Activated T-helper 17 cell treated with anti-CD3 and anti-CD28 coated beads, Interleukin-2, amount 50 U/mL, for 72 hours (primary cell): ENCODE measurements at regions not wholly inside any gene's neighbourhood (a gene's known extent, or its start where the extent isn't known, plus 50 kb on each side); places are given as distances from the start of the nearest gene placed in this dataset.
"Not testable (repeated sequence)": the region's sequence is repeated elsewhere in the genome, so short reads cannot be mapped to it uniquely, and the experiment has no call there.

Experiments
- ATAC-seq: fragments of 150-1000 bp; cut with Tn5 transposase; replicated peaks from 2 replicates; pipeline ENCODE4 v1.10.0; 2021; ENCODE audit warnings: mild to moderate bottlenecking, moderate library complexity
- H3K27ac Mint-ChIP-seq: one replicate; pipeline ENCODE4 v1.8.0; 2022; ENCODE audit warnings: mixed read lengths
- H3K27me3 Mint-ChIP-seq: one replicate; pipeline ENCODE4 v1.8.0; 2022; ENCODE audit warnings: mixed read lengths
- H3K36me3 Mint-ChIP-seq: one replicate; pipeline ENCODE4 v1.8.0; 2022; ENCODE audit warnings: low read depth, mild to moderate bottlenecking, mixed read lengths
- H3K4me1 Mint-ChIP-seq: one replicate; pipeline ENCODE4 v1.8.0; 2022; ENCODE audit warnings: mixed read lengths
- H3K4me3 Mint-ChIP-seq: one replicate; pipeline ENCODE4 v1.8.0; 2022; ENCODE audit warnings: mild to moderate bottlenecking, mixed read lengths
- H3K9me3 Mint-ChIP-seq: one replicate; pipeline ENCODE4 v1.8.0; 2022; ENCODE audit warnings: mixed read lengths

DNA sequence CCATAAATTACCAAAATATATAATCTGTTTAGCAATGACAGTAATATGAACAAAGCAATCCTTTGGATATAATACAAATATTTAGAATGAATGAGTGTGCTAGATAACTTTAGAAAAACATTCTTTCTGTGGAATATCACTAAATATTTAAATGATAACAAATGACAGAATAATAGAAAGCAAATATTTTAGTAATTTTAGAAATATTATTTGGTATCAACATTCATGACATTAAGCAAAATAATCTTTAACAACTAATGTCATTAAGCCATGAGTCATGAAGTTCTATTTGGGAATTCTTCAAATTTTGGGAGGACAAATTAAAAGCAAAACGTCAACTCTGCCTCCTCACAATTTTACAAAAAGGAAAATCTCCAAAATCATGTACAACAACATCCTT is 844.8 kb upstream of the LRRN3 start:
- no peak for ATAC-seq
- H3K36me3 Mint-ChIP-seq: no peaks in the 10 kb centered on the region
- no peaks in the 10 kb centered on the region for H3K27me3 Mint-ChIP-seq
- no peak overlapping the region for H3K27ac Mint-ChIP-seq
- H3K9me3 Mint-ChIP-seq: no peaks in the 10 kb centered on the region
- H3K4me3 Mint-ChIP-seq: no peak overlapping the region
- H3K4me1 Mint-ChIP-seq: no peaks in the 10 kb centered on the region

DNA sequence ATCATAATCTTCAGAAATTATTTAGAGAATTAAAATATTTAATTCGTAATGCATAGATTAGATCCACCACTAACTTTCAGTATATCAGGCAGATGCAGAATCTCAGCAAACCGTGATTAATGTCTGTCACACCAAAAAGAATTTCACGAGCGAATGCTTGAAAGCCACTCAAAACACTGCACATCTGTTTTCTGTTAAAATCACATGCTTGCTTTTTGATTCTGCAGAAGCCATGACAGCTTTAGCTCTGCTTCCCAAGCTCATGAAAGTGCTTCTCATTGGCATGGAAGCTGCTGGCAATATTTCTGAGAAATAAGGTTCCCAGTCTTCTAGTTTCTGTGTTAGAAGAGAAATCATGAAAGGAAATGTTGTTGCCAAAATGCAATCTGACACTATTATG is 837.8 kb upstream of the LRRN3 start:
- Mint-ChIP-seq H3K4me3 (no peak overlapping the region), H3K27ac (no peak overlapping the region), H3K4me1 (no peaks in the 10 kb centered on the region), H3K27me3 (no peaks in the 10 kb centered on the region), H3K36me3 (no peaks in the 10 kb centered on the region), H3K9me3 (no peaks in the 10 kb centered on the region)
- no peak for ATAC-seq

DNA sequence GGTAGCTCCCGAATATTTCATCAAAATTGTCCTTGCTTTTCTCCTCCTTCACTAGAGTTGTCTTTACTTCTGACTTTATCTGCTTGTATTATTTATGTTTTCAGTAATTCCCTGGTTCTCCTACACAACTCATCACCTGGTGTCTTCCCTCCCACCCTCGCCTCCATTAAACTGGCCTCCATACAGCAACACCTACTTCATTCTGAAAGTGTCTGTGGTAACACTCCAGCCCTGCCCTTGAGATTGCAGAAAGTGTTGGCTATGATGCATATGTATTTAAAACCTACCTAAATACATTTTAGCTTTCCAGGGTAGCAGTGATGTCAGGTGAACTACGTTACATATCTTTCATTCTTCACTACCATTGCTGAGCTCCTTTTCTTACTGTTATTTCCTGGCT is 833.3 kb upstream of the LRRN3 start:
- Mint-ChIP-seq H3K27me3 (no peaks in the 10 kb centered on the region), H3K36me3 (no peaks in the 10 kb centered on the region), H3K27ac (no peak overlapping the region), H3K4me3 (no peak overlapping the region), H3K9me3 (no peaks in the 10 kb centered on the region), H3K4me1 (no peaks in the 10 kb centered on the region)
- no peak for ATAC-seq

DNA sequence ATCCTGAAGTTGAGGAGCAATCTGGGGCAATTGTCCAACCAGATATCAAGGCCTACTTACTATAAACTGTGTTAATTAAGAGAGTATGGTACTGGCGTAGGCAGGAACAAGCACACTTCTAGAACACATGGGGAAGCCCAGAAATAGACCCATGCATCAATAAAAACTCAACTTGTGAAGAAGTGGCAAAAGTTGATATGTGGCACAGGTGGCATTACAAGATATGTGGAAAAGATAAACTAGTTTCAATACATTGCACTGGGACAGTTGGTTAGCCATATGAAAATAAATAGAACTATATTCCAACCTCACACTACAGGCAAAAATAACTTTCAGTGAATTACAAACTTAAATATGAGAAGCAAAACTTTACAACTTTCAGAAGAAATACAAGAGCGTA is 828.7 kb upstream of the LRRN3 start:
- H3K4me1 Mint-ChIP-seq: no peaks in the 10 kb centered on the region
- H3K27ac Mint-ChIP-seq: no peak overlapping the region
- no peaks in the 10 kb centered on the region for H3K36me3 Mint-ChIP-seq
- H3K27me3 Mint-ChIP-seq: no peaks in the 10 kb centered on the region
- no peak overlapping the region for H3K4me3 Mint-ChIP-seq
- ATAC-seq: no peak
- H3K9me3 Mint-ChIP-seq: no peaks in the 10 kb centered on the region

DNA sequence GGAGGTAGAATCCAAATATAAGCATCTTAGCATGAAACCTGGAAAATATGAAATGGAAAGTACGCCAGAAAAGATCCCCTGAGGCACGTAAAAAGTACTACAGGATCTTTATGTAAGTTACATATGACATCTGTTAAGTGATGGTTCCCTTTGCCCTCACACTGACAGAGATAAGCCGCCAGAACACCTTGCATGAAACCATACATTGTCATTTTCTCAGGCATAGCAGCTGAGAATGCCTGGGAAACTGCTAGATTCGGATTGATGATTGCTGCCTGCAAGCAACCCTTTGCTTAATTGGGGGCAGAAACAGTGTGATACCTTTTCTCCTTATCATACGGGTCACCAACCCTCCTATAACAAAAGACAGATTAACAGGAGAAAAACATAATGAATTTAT is 826.6 kb upstream of the LRRN3 start:
- H3K27ac Mint-ChIP-seq: no peak overlapping the region
- H3K4me3 Mint-ChIP-seq: no peak overlapping the region
- H3K27me3 Mint-ChIP-seq: no peaks in the 10 kb centered on the region

DNA sequence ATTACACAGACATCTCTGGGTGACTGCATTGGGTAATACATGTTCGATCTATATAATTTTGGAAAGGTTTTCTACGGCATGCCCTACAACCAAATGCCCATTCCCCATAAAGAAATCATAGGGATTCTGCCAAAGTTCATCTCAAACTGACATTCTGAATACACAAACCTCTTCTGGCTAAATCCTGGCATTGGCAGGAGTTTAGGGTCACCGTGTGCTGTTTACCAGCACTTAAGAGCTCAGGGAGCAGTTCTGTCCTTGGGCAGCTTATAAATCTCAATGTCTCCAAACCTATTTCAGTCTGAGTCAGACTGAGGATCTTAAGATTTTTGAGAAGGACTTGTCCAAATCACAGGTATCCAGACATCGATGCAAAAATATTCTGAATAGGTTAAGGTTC is 809.6 kb upstream of the LRRN3 start:
- Mint-ChIP-seq H3K4me1 (no peaks in the 10 kb centered on the region), H3K4me3 (no peak overlapping the region), H3K36me3 (no peaks in the 10 kb centered on the region), H3K9me3 (no peaks in the 10 kb centered on the region), H3K27me3 (no peaks in the 10 kb centered on the region), H3K27ac (no peak overlapping the region)
- ATAC-seq: no peak

More for the DNA sequence above, 826.6 kb upstream of the LRRN3 start:
- ATAC-seq: no peak
- H3K9me3 Mint-ChIP-seq: no peaks in the 10 kb centered on the region
- H3K36me3 Mint-ChIP-seq: no peaks in the 10 kb centered on the region
- H3K4me1 Mint-ChIP-seq: no peaks in the 10 kb centered on the region

DNA sequence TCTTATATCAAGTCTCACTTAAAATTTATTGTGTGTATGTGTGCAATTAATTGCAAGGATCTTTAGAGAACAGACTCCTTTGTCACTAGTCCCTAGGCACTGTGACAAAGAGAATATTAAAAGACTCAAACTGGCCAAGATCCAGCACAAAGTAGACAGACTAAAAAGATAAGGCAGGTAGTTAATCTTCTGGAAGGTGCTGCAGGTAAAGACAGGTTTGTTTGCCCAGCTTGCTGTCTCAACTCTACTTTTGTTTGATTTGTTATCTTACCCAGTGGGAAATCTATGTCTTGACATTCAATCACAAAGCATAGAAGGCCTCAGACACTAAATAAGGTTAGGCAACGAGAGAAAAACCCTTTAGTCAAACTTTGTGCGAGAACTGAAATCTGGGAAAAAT is 807.9 kb upstream of the LRRN3 start:
- Mint-ChIP-seq H3K9me3 (no peaks in the 10 kb centered on the region), H3K36me3 (no peaks in the 10 kb centered on the region), H3K27ac (no peak overlapping the region), H3K4me1 (no peaks in the 10 kb centered on the region), H3K27me3 (no peaks in the 10 kb centered on the region), H3K4me3 (no peak overlapping the region)
- ATAC-seq: no peak

DNA sequence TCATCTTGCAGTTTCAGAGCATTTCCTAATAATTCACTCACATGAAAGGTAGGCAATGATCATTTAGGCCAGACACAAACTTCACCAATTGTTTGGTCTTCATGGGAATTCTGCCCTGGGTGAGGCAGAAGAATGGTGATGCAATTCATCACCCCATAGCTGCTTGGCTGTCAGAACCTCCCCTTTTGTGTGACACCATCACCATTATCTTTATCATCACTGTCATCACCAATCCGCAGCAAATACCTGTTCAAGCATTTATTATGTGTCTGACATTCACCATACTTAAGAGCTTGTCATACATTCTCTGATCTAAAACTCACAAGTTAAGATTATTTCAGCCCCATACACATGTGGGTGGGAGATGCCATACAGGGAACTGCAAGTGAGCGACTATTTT is 799.5 kb upstream of the LRRN3 start:
- no peaks in the 10 kb centered on the region for H3K4me1 Mint-ChIP-seq
- no peaks in the 10 kb centered on the region for H3K27me3 Mint-ChIP-seq
- H3K27ac Mint-ChIP-seq: no peak overlapping the region
- no peaks in the 10 kb centered on the region for H3K36me3 Mint-ChIP-seq
- H3K9me3 Mint-ChIP-seq: no peaks in the 10 kb centered on the region
- no peak for ATAC-seq
- H3K4me3 Mint-ChIP-seq: no peak overlapping the region

DNA sequence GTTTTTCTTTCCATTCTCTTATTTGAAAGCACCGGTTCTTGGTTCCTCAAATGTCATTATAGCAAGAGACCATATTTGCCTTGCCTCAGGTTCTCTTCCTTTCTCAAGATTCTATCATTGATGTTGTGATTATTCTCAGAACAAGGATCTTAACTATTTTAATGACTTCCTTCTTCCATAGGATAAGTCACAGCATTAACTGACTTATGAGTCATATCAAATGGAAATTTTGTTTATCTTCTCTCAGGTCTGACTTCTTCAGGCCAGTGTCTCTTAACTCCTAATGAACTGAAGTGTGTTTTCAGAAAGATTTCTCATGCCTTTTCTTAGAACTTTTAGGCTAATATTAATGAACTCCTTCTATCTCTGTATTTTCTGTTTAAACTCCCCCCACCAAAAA is 794.6 kb upstream of the LRRN3 start:
- no peaks in the 10 kb centered on the region for H3K36me3 Mint-ChIP-seq
- no peak overlapping the region for H3K27ac Mint-ChIP-seq
- no peak overlapping the region for H3K4me3 Mint-ChIP-seq
- H3K9me3 Mint-ChIP-seq: peaks cover 3% of the 10 kb centered on the region
- ATAC-seq: no peak
- no peaks in the 10 kb centered on the region for H3K27me3 Mint-ChIP-seq
- no peaks in the 10 kb centered on the region for H3K4me1 Mint-ChIP-seq

DNA sequence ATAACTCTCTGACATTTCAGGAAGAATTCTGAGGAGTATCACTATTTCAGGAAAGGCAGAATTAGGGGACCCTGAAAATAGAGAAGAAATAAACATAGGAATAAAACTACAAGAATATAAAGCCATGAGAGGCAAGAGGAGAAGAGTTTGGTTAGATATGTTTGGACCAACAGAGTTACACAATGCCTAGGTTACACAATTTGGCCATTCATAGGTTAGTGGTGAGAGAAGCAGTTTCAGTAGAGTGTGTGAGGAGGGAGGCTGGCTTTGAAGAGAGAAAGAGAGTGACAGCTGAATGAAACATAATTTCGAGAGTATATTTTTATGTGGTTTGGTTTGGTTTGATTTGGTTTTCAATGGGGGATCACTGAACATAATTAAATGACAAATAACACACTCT is 783.2 kb upstream of the LRRN3 start:
- Mint-ChIP-seq H3K9me3 (peaks cover 3% of the 10 kb centered on the region), H3K36me3 (no peaks in the 10 kb centered on the region), H3K27me3 (no peaks in the 10 kb centered on the region), H3K4me1 (no peaks in the 10 kb centered on the region), H3K4me3 (no peak overlapping the region), H3K27ac (no peak overlapping the region)
- no peak for ATAC-seq

DNA sequence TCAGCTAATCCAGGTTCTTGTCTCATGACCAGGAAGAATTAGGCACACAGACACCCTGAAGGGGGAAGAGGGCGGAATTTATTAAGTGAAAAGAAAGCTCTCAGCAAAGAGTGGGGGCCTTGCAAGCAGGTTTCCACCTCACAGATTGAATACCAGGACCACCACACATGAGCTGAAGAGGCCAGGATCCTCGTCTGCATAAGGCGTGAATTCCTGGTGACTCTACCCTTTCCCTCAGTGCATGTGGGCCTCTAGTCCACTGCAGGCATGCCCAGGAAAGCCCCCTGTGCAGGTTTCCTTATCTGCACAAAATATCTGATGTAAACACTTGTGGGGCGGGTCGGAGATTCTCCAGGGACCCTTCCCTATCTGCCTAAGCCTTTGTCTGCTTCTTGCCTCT is 782.1 kb upstream of the LRRN3 start:
- ATAC-seq: no peak
- H3K27ac Mint-ChIP-seq: no peak overlapping the region
- H3K4me3 Mint-ChIP-seq: no peak overlapping the region
- no peaks in the 10 kb centered on the region for H3K27me3 Mint-ChIP-seq
- no peaks in the 10 kb centered on the region for H3K36me3 Mint-ChIP-seq
- H3K9me3 Mint-ChIP-seq: peaks cover 3% of the 10 kb centered on the region
- no peaks in the 10 kb centered on the region for H3K4me1 Mint-ChIP-seq

DNA sequence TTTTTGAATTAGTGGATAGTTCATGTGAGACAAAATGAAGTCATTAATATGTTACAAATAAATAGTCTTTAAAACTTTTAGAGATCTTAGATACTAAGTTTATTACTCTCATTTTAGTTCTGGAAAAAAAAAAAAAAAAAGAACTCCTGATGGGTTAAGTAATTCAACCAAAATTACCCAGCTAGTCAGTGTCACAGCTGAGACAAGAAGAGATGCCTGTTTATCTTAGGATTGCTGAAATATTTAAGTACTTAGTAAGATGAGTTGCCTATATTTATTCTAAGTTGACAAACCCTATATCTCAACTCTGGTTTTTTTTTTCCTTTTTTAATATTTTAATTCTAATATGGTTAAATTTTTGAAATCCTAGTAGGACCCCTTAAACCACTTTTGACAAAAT is 781.0 kb upstream of the LRRN3 start:
- H3K4me3 Mint-ChIP-seq: no peak overlapping the region
- H3K27me3 Mint-ChIP-seq: no peaks in the 10 kb centered on the region
- peaks cover 3% of the 10 kb centered on the region for H3K9me3 Mint-ChIP-seq
- no peaks in the 10 kb centered on the region for H3K36me3 Mint-ChIP-seq
- no peak for ATAC-seq
- H3K4me1 Mint-ChIP-seq: no peaks in the 10 kb centered on the region
- H3K27ac Mint-ChIP-seq: no peak overlapping the region

DNA sequence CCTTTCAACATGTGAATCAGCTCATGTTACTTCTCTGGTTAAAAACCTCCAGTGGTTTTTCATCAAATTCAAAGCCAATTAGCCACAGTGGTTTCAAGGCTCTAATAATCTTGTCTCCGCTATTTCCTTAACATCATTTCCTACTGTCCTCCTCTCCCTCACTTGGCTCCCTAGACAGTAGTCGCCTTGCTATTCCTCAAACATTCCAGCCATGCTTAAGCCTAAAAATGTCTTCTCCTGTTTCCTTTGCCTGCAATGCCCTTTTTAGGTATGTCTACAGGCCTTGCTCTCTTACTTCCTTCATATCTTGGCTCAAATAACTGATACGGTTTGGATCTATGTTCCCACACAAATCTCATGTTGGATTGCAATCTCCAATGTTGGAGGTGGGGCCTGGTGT is 779.4 kb upstream of the LRRN3 start:
- H3K36me3 Mint-ChIP-seq: no peaks in the 10 kb centered on the region
- no peaks in the 10 kb centered on the region for H3K27me3 Mint-ChIP-seq
- H3K4me3 Mint-ChIP-seq: no peak overlapping the region
- peaks cover 3% of the 10 kb centered on the region for H3K9me3 Mint-ChIP-seq
- no peaks in the 10 kb centered on the region for H3K4me1 Mint-ChIP-seq
- ATAC-seq: no peak
- H3K27ac Mint-ChIP-seq: no peak overlapping the region

DNA sequence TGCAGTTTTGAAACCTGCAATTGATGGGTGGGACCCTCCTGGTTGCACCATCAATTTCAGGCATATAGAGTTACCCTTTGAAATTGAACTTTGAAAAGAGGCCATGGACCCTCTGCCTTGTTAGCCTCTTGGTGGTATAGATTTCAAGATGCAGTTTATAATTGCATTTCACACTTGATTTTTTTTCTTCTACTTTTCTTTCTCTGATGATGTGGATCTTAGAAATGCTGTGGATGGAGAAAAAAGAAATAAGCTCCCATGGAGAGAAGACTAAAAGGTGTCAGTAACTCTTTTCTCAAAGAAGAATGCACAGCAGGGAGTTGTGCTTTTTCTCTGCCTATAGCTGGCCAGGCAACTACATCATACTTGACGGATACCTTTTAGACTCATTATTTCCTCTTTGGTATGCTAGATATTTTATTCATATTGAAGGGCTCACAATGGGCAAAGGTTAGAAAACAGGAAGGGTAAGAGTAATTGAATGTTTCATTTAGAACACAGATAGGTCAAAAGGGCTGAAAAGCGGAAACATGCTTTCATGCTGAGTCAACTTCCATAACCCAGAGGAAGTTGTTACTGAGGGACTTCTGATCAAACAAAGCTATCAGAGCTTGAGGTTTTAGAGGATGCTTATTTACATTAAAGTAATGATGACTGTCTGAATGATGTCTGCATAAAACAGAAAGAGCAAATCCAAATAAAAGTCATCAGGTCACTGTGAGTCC is 773.2 kb upstream of the LRRN3 start:
- Mint-ChIP-seq H3K27me3 (no peaks in the 10 kb centered on the region), H3K9me3 (peaks cover 4% of the 10 kb centered on the region)
- no peak for ATAC-seq

DNA sequence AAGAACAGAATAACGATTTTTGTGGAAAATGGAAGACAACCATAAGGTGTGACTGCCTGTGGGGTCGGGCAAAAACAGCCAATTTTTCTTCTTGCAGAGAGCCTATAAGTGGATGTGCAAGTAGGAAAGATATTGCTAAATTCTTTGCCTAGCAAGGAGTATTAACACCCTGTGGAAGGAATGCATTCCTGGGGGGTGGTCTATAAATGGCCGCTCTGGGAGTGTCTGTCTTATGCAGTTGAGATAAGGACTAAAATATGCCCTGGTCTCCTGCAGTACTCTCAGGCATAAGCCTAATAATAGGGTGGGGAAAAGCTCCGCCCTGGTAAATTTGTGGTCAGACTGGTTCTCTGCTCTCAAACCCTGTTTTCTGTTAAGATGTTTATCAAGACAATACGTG is 770.6 kb upstream of the LRRN3 start:
- not testable (repeated sequence) for H3K9me3 Mint-ChIP-seq, H3K36me3 Mint-ChIP-seq, H3K4me3 Mint-ChIP-seq, H3K27me3 Mint-ChIP-seq, H3K4me1 Mint-ChIP-seq, ATAC-seq, H3K27ac Mint-ChIP-seq

More for the DNA sequence above, 773.2 kb upstream of the LRRN3 start:
- H3K4me3 Mint-ChIP-seq: no peak overlapping the region
- H3K36me3 Mint-ChIP-seq: no peaks in the 10 kb centered on the region
- H3K4me1 Mint-ChIP-seq: no peaks in the 10 kb centered on the region
- H3K27ac Mint-ChIP-seq: no peak overlapping the region

DNA sequence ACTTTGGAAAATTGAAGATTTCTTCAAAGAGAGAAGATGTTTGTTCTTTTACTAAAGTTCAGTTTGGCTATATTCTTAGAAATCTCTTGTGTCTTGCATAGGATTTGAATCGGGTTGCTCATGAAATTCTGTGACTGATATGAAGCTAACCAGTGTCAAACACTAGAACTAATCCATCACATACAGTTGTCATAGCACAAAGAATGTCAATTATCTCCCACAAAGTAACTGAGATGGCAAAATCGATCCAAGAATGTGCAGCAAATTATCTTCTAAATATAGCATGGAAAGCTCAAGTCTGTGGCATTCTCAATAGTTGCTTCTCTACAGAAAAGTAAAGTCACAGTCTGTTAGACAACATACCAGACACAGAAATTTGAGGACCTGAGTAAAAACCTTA is 768.1 kb upstream of the LRRN3 start:
- no peaks in the 10 kb centered on the region for H3K36me3 Mint-ChIP-seq

More for the DNA sequence above, 768.1 kb upstream of the LRRN3 start:
- ATAC-seq: no peak
- H3K4me3 Mint-ChIP-seq: no peak overlapping the region
- H3K9me3 Mint-ChIP-seq: peaks cover 4% of the 10 kb centered on the region
- no peak overlapping the region for H3K27ac Mint-ChIP-seq
- H3K27me3 Mint-ChIP-seq: no peaks in the 10 kb centered on the region
- H3K4me1 Mint-ChIP-seq: no peaks in the 10 kb centered on the region
